ENCODE measurements at regions not wholly inside any gene's neighbourhood (a gene's known extent, or its start where the extent isn't known, plus 50 kb on each side); places are given as distances from the start of the nearest gene placed in this dataset.

GRCh38 chr10:126722726-126723125, 52.2 kb upstream of the C10orf90 start:
- TF ChIP-seq CTCF (IDR thresholded peaks at IDR 0.05) = no peak

GRCh38 chr10:126723226-126723625, 52.7 kb upstream of the C10orf90 start:
- ATAC-seq (ENCODE audit: low read depth) (no peak), DNase-seq (no peak)
- POLR2A ChIA-PET = no interaction called here
- intact Hi-C loops (cut with micrococcal nuclease) = no loop called here
- Mint-ChIP-seq H3K36me3 (ENCODE audit: low read depth) (no peaks in the 10 kb centered on the region), H3K27me3 (no peaks in the 10 kb centered on the region), H3K9me3 (no peaks in the 10 kb centered on the region), H3K4me1 (no peaks in the 10 kb centered on the region), H3K4me3 (no peak overlapping the region), H3K27ac (no peak overlapping the region)
- CTCF ChIA-PET = no interaction called here
- TF ChIP-seq CTCF (IDR thresholded peaks at IDR 0.05) = no peak

More at GRCh38 chr10:126722726-126723125, 52.2 kb upstream of the C10orf90 start:
- Mint-ChIP-seq H3K4me1 (no peaks in the 10 kb centered on the region), H3K27ac (no peak overlapping the region), H3K36me3 (ENCODE audit: low read depth) (no peaks in the 10 kb centered on the region), H3K9me3 (no peaks in the 10 kb centered on the region), H3K27me3 (no peaks in the 10 kb centered on the region), H3K4me3 (no peak overlapping the region)
- ChIA-PET POLR2A (no interaction called here), CTCF (no interaction called here)
- intact Hi-C loops (cut with micrococcal nuclease) = no loop called here
- ATAC-seq (ENCODE audit: low read depth) (no peak), DNase-seq (no peak)

- H3K4me3 Mint-ChIP-seq = no peak overlapping the region
- H3K27me3 Mint-ChIP-seq = no peaks in the 10 kb centered on the region
- no peaks in the 10 kb centered on the region for H3K9me3 Mint-ChIP-seq
- intact Hi-C loops (cut with micrococcal nuclease) = no loop called here
- no peaks in the 10 kb centered on the region for H3K4me1 Mint-ChIP-seq
- ATAC-seq (ENCODE audit: low read depth) (no peak), DNase-seq (no peak)
- ChIA-PET POLR2A (no interaction called here), CTCF (no interaction called here)
- TF ChIP-seq CTCF (IDR thresholded peaks at IDR 0.05) = no peak
- H3K36me3 Mint-ChIP-seq (ENCODE audit: low read depth) = no peaks in the 10 kb centered on the region
- no peak overlapping the region for H3K27ac Mint-ChIP-seq
These were observed 58.9 kb upstream of the C10orf90 start for GRCh38 chr10:126729314-126729870.

- H3K9me3 Mint-ChIP-seq = no peaks in the 10 kb centered on the region
- no peaks in the 10 kb centered on the region for H3K36me3 Mint-ChIP-seq (ENCODE audit: low read depth)
- intact Hi-C loops (cut with micrococcal nuclease) = no loop called here
- H3K27me3 Mint-ChIP-seq = no peaks in the 10 kb centered on the region
- TF ChIP-seq CTCF (IDR thresholded peaks at IDR 0.05) = no peak
- DNase-seq = no peak
- H3K4me3 Mint-ChIP-seq = no peak overlapping the region
- ChIA-PET CTCF (no interaction called here), POLR2A (no interaction called here)
- no peak for ATAC-seq (ENCODE audit: low read depth)
- H3K27ac Mint-ChIP-seq = no peak overlapping the region
- no peaks in the 10 kb centered on the region for H3K4me1 Mint-ChIP-seq
These were observed 60.5 kb upstream of the C10orf90 start for GRCh38 chr10:126730856-126731609.

- Mint-ChIP-seq H3K36me3 (ENCODE audit: low read depth) (no peaks in the 10 kb centered on the region), H3K27me3 (no peaks in the 10 kb centered on the region), H3K27ac (no peak overlapping the region), H3K4me1 (no peaks in the 10 kb centered on the region), H3K4me3 (no peak overlapping the region), H3K9me3 (no peaks in the 10 kb centered on the region)
- ATAC-seq (ENCODE audit: low read depth) (no peak), DNase-seq (no peak)
- ChIA-PET POLR2A (no interaction called here), CTCF (no interaction called here)
- intact Hi-C loops (cut with micrococcal nuclease) = no loop called here
- TF ChIP-seq CTCF (IDR thresholded peaks at IDR 0.05) = no peak
These were observed 61.1 kb upstream of the C10orf90 start for GRCh38 chr10:126731610-126731990.

Data from activated B cell treated with CpG ODN at 0.5 μM for 24 hours (primary cell).